CD4-positive, alpha-beta T cell (primary cell): ENCODE measurements at regions not wholly inside any gene's neighbourhood (a gene's known extent, or its start where the extent isn't known, plus 50 kb on each side); places are given as distances from the start of the nearest gene placed in this dataset.

Source experiments
- ATAC-seq: fragments of 200-7000 bp; cut with Tn5 transposase; one replicate; pipeline ENCODE4 v1.10.0; 2022; ENCODE audit warnings: mild to moderate bottlenecking; ENCODE audit not compliant: poor library complexity
- CTCF ChIA-PET: fragments of 350-600 bp; sonication (Branson Sonifier 250); formaldehyde crosslinking; loops from one replicate; lab custom pipeline; 2021; ENCODE audit warnings: antibody characterized with exemption, inconsistent platforms; lab: Charles Lee
- POLR2A ChIA-PET: fragments of 350-600 bp; sonication (Branson Sonifier 250); formaldehyde crosslinking; loops from one replicate; lab custom pipeline; 2021; ENCODE audit warnings: antibody characterized with exemption, inconsistent platforms; lab: Charles Lee
- DNase-seq, 14 experiments: peaks; one replicate each; pipeline ENCODE4 v3.0.0-alpha.2; 2013 to 2020; ENCODE audit warnings: mixed read lengths in 2 of 14
- H3K27ac ChIP-seq, 2 donors: one replicate each; pipeline versions ENCODE4 v1.5.1 to v1.7.0; 2013; ENCODE audit warnings: low read length in 2 of 2, low read depth in 1 of 2, mild to moderate bottlenecking in 1 of 2
- H3K27me3 ChIP-seq, 2 experiments: 1 replicate in 1 of 2; 2 replicates in 1 of 2; pipeline versions ENCODE4 v1.6.1 to v1.7.0; 2013; ENCODE audit warnings: low read length in 2 of 2, control low read depth in 1 of 2, mild to moderate bottlenecking in 1 of 2, moderate library complexity in 1 of 2; ENCODE audit not compliant: insufficient read depth in 2 of 2, control insufficient read depth in 1 of 2
- H3K36me3 ChIP-seq: one replicate; pipeline ENCODE4 v1.6.1; 2013; ENCODE audit warnings: low read length, control low read depth; ENCODE audit not compliant: insufficient read depth
- H3K4me1 ChIP-seq: one replicate; pipeline ENCODE4 v1.6.1; 2013; ENCODE audit warnings: low read length, control low read depth; ENCODE audit not compliant: insufficient read depth
- H3K4me3 ChIP-seq: one replicate; pipeline ENCODE4 v1.5.1; 2013; ENCODE audit warnings: mild to moderate bottlenecking, low read length, moderate library complexity
- H3K9me3 ChIP-seq, 2 experiments: 1 replicate in 1 of 2; 2 replicates in 1 of 2; pipeline versions ENCODE4 v1.6.1 to v1.7.0; 2013; ENCODE audit warnings: low read length in 2 of 2, mild to moderate bottlenecking in 2 of 2, control low read depth in 1 of 2, moderate library complexity in 1 of 2; ENCODE audit not compliant: control insufficient read depth in 1 of 2, insufficient read depth in 1 of 2
- H3K27ac Mint-ChIP-seq: one replicate; pipeline ENCODE4 v1.8.0; 2020; ENCODE audit warnings: mixed read lengths
- H3K27me3 Mint-ChIP-seq: one replicate; pipeline ENCODE4 v1.8.0; 2021; ENCODE audit warnings: mixed read lengths
- H3K36me3 Mint-ChIP-seq: one replicate; pipeline ENCODE4 v1.8.0; 2021; ENCODE audit warnings: low read depth, mixed read lengths
- H3K4me1 Mint-ChIP-seq: one replicate; pipeline ENCODE4 v1.8.0; 2021; ENCODE audit warnings: low read depth, mixed read lengths
- H3K4me3 Mint-ChIP-seq: one replicate; pipeline ENCODE4 v1.8.0; 2020; ENCODE audit warnings: mild to moderate bottlenecking, mixed read lengths
- H3K9me3 Mint-ChIP-seq: one replicate; pipeline ENCODE4 v1.8.0; 2020; ENCODE audit warnings: mixed read lengths
- intact Hi-C, 2 experiments: fragments of 100-400 bp; cut with DNase I in 1 of 2; cut with micrococcal nuclease in 1 of 2; formaldehyde crosslinking; loops; one replicate each; pipeline versions ENCODE4 v1.15.1 to v1.9.0; 2023 to 2025; cut with DNase I, micrococcal nuclease
- TF ChIP-seq, protein P1 (sequence below): fragments of 200-600 bp; IDR thresholded peaks from one replicate; pipeline ENCODE4 v1.8.0; 2022; ENCODE audit warnings: antibody characterized with exemption, mild to moderate bottlenecking

DNA sequence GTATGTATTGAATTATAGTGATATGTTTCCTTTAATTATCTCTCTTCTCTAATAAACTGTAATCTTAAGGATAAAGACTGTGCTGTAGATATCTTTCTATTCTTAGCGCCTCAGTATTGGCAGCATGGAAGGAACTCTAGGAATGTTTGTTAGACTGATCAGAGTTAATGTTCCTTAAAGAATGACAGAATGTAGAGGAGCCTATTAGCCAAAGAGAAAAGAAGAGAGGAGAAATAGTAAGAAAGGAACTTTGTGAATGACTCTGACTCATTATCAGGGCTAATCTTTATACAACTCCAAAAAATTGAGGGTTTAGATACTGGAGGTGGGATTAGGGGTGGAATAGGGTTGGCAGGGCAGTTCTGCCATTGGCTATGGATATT is 59.0 kb upstream of the NUDT12 start:
- intact Hi-C loops, result no loop called here

DNA sequence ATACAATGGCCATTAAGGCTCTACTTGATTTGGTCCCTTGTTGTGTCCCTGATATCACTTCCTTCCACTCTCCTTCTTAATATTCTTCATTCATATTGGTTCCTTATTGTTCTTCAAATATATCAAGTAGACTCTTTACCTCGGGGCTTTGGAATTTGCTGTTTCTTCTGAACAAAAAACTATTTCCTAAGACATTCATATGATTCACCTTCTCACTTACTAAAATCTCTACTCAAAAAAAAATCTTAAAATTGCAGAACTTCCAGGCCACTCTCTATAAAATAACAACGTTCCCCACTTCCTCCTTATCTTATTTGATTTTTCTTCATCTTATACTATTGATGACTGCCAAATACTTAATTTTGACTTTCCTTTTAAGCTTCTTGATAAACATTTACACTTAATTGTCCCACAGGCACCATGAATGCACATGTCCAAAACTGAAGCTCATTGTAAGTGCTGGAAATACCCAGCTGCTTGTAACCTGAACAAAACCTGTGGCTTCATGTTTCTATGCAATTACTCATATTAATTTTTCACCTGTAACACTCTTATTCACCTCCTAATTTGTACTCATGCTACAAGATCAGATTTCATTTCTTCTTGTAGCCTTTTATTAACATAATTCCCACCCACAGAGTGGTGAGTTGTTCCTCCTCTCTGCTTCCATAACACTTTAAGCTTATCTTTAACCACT is 58.4 kb upstream of the NUDT12 start:
- ATAC-seq, result no peak
- POLR2A ChIA-PET, result no interaction called here
- H3K4me1 ChIP-seq, result no peaks in the 10 kb centered on the region
- peaks cover 0 to 4% of the 10 kb centered on the region in 2 experiments for H3K9me3 ChIP-seq
- TF ChIP-seq, protein P1, sequence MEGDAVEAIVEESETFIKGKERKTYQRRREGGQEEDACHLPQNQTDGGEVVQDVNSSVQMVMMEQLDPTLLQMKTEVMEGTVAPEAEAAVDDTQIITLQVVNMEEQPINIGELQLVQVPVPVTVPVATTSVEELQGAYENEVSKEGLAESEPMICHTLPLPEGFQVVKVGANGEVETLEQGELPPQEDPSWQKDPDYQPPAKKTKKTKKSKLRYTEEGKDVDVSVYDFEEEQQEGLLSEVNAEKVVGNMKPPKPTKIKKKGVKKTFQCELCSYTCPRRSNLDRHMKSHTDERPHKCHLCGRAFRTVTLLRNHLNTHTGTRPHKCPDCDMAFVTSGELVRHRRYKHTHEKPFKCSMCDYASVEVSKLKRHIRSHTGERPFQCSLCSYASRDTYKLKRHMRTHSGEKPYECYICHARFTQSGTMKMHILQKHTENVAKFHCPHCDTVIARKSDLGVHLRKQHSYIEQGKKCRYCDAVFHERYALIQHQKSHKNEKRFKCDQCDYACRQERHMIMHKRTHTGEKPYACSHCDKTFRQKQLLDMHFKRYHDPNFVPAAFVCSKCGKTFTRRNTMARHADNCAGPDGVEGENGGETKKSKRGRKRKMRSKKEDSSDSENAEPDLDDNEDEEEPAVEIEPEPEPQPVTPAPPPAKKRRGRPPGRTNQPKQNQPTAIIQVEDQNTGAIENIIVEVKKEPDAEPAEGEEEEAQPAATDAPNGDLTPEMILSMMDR, result no peak
- no peaks in the 10 kb centered on the region for H3K27me3 Mint-ChIP-seq
- no peaks in the 10 kb centered on the region for H3K4me1 Mint-ChIP-seq
- H3K4me3 ChIP-seq, result no peak overlapping the region
- H3K27ac ChIP-seq, result no peak overlapping the region
- H3K27me3 ChIP-seq, result no peaks in the 10 kb centered on the region
- no peak overlapping the region for H3K27ac Mint-ChIP-seq
- no peaks in the 10 kb centered on the region for H3K36me3 ChIP-seq
- H3K9me3 Mint-ChIP-seq, result no peaks in the 10 kb centered on the region
- intact Hi-C loops, result no loop called here
- CTCF ChIA-PET, result no interaction called here
- DNase-seq, result no peak
- H3K4me3 Mint-ChIP-seq, result no peak overlapping the region
- no peaks in the 10 kb centered on the region for H3K36me3 Mint-ChIP-seq

More for the DNA sequence above, 59.0 kb upstream of the NUDT12 start:
- no peaks in the 10 kb centered on the region for H3K9me3 Mint-ChIP-seq
- Histone ChIP-seq H3K9me3 (peaks cover 0 to 4% of the 10 kb centered on the region in 2 experiments), H3K36me3 (no peaks in the 10 kb centered on the region), H3K4me3 (no peak overlapping the region), H3K27me3 (no peaks in the 10 kb centered on the region), H3K27ac (no peak overlapping the region), H3K4me1 (no peaks in the 10 kb centered on the region)
- POLR2A ChIA-PET, result no interaction called here
- ATAC-seq (no peak), DNase-seq (no peak)
- H3K4me3 Mint-ChIP-seq, result no peak overlapping the region
- no peaks in the 10 kb centered on the region for H3K27me3 Mint-ChIP-seq
- no peaks in the 10 kb centered on the region for H3K4me1 Mint-ChIP-seq
- TF ChIP-seq, protein P1, result no peak
- no peak overlapping the region for H3K27ac Mint-ChIP-seq
- CTCF ChIA-PET, result no interaction called here
- H3K36me3 Mint-ChIP-seq, result no peaks in the 10 kb centered on the region

DNA sequence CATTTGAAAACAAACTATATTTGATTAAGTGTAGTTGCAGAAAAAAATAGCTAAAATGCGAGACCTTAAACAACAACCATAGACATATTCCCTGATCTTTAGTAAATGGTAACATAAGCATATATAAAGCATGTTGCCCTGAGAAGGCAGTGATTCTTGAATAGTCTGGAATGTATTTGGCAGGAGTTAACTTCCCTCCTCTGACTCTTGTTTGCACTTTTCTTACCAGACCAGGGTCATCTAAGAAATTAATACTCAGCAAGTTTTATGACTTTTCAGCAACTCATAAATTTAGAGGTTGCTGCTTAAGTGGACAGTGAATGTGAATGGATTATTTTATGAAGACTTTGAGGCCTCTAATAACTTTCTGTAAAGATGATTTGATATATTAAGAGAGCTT is 55.3 kb upstream of the NUDT12 start:
- Mint-ChIP-seq H3K4me1 (no peaks in the 10 kb centered on the region), H3K27ac (no peak overlapping the region)
- H3K27me3 ChIP-seq, result no peaks in the 10 kb centered on the region

More for the DNA sequence above, 55.3 kb upstream of the NUDT12 start:
- TF ChIP-seq, protein P1, result no peak
- no peaks in the 10 kb centered on the region for H3K36me3 ChIP-seq
- Mint-ChIP-seq H3K9me3 (no peaks in the 10 kb centered on the region), H3K27me3 (no peaks in the 10 kb centered on the region), H3K36me3 (no peaks in the 10 kb centered on the region), H3K4me3 (no peak overlapping the region)
- H3K27ac ChIP-seq, result no peak overlapping the region
- no peaks in the 10 kb centered on the region for H3K4me1 ChIP-seq
- CTCF ChIA-PET, result no interaction called here
- no peak overlapping the region for H3K4me3 ChIP-seq
- intact Hi-C loops, result no loop called here
- no peaks in the 10 kb centered on the region for H3K9me3 ChIP-seq
- POLR2A ChIA-PET, result no interaction called here
- ATAC-seq, result no peak
- no peak for DNase-seq
